OCI-LY7 (cell line): ENCODE measurements at regions not wholly inside any gene's neighbourhood (a gene's known extent, or its start where the extent isn't known, plus 50 kb on each side); places are given as distances from the start of the nearest gene placed in this dataset.

Experiments used
- EZH2phosphoT487 ChIP-seq: fragments of 200-600 bp; sonication (generic); IDR thresholded peaks from 2 replicates; pipeline ENCODE4 v1.6.1; 2018; ENCODE audit warnings: low read depth, borderline replicate concordance, mild to moderate bottlenecking, mixed run types, antibody characterized with exemption, low read length, moderate library complexity, mixed read lengths
- TF ChIP-seq, protein P1 (sequence below): fragments of 200-600 bp; sonication (generic); conservative IDR thresholded peaks from 2 replicates; pipeline ENCODE4 v1.5.1; 2014; ENCODE audit warnings: mild to moderate bottlenecking, antibody characterized with exemption, low read length, moderate library complexity, mixed read lengths

DNA sequence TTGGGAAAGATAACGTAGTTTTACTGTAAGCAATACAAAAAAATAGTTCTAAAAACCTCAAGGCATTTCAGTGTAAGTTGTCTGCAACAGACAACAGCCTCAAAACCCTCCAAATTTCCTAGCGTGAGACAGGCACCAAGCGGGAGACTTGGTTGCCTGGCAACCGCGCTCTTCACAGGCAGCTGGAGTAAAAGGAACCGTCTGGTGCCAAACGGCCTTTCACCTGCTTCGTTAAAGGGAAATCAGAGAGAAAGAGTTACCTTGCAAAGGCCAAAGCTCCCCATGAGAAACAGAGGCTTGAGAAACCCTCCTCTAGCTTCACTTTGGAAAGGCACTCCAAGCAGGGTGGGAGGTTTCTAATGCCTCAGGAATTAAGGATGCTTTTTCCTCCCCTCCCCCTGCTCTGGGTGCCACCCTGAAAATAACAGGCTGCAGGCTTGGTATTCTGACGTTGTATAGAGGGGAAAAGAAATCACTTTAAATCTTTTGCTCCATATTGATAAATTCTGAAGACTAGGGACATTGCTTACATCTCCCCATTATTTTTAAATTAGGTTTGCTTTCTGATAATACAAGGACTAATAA, 129.7 kb upstream of the UFL1 start:
- TF ChIP-seq, protein P1, sequence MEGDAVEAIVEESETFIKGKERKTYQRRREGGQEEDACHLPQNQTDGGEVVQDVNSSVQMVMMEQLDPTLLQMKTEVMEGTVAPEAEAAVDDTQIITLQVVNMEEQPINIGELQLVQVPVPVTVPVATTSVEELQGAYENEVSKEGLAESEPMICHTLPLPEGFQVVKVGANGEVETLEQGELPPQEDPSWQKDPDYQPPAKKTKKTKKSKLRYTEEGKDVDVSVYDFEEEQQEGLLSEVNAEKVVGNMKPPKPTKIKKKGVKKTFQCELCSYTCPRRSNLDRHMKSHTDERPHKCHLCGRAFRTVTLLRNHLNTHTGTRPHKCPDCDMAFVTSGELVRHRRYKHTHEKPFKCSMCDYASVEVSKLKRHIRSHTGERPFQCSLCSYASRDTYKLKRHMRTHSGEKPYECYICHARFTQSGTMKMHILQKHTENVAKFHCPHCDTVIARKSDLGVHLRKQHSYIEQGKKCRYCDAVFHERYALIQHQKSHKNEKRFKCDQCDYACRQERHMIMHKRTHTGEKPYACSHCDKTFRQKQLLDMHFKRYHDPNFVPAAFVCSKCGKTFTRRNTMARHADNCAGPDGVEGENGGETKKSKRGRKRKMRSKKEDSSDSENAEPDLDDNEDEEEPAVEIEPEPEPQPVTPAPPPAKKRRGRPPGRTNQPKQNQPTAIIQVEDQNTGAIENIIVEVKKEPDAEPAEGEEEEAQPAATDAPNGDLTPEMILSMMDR, result no peak
- no peak for TF ChIP-seq EZH2phosphoT487
